GM12874 (cell line): ENCODE measurements at regions not wholly inside any gene's neighbourhood (a gene's known extent, or its start where the extent isn't known, plus 50 kb on each side); places are given as distances from the start of the nearest gene placed in this dataset.

Experiments used
- TF ChIP-seq, protein P1 (sequence below): IDR thresholded peaks from 2 replicates; pipeline ENCODE4 v1.5.1; 2011; ENCODE audit warnings: low read depth, mild to moderate bottlenecking, control low read depth, low read length, moderate library complexity; ENCODE audit not compliant: insufficient read depth

DNA sequence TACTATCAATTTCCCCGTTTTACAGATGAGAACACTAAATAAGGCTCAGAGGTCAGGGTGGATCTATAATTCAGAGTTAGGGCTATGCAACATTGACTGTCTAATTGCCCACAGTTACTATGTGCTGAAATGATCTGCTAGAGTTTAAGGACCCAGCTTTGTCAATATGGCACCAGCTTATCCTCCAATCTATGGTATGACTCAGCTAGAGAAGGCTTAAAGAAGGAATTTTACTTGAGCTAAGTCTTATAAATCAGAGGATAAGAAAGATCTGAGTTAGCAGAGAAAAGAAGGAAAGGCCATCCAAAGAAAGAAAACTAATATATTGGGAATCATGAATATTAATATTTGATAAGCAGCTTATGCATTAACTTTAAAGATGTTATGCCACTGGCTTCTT lies 78.1 kb downstream of the ASB9 start:
- TF ChIP-seq, protein P1, sequence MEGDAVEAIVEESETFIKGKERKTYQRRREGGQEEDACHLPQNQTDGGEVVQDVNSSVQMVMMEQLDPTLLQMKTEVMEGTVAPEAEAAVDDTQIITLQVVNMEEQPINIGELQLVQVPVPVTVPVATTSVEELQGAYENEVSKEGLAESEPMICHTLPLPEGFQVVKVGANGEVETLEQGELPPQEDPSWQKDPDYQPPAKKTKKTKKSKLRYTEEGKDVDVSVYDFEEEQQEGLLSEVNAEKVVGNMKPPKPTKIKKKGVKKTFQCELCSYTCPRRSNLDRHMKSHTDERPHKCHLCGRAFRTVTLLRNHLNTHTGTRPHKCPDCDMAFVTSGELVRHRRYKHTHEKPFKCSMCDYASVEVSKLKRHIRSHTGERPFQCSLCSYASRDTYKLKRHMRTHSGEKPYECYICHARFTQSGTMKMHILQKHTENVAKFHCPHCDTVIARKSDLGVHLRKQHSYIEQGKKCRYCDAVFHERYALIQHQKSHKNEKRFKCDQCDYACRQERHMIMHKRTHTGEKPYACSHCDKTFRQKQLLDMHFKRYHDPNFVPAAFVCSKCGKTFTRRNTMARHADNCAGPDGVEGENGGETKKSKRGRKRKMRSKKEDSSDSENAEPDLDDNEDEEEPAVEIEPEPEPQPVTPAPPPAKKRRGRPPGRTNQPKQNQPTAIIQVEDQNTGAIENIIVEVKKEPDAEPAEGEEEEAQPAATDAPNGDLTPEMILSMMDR: no peak

DNA sequence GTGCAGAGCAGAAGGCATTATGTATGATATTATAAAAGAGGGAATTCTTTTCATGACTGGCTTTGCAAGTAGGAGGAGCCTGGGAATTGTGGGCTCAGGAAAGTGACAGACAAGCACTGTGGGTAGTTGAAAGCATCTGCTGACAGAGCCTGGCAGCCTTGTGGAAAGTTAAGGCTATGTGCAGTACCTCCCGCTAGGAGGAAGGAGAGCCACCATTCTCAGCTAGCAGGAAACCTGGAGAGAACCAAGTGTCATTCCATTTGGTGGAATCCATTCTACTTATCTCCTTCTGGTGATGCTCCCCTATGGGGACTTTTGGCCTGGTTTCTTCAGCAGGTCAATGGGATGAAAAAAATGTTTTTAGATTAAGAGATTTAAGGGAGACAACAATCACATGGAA lies 81.8 kb downstream of the ASB9 start:
- TF ChIP-seq, protein P1: no peak

DNA sequence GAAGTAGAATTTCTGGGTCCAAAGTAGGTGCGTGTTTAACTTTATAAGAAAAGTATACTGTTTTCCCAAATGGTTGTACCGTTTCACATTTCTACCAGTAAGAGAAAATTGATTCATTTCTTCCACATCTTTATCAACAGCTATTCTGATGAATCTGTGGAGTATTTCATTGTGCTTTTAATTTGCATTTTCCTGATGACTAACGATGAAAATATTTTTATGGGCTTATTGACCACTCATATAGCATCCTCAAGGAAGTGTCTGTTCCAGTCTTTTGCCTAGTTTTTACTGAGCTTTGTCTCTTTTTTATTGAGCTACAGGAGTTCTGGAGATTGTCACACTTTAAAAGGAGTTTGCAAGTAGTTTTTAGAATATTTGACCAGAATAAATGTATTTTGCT lies 92.6 kb downstream of the ASB9 start:
- TF ChIP-seq, protein P1: no peak

DNA sequence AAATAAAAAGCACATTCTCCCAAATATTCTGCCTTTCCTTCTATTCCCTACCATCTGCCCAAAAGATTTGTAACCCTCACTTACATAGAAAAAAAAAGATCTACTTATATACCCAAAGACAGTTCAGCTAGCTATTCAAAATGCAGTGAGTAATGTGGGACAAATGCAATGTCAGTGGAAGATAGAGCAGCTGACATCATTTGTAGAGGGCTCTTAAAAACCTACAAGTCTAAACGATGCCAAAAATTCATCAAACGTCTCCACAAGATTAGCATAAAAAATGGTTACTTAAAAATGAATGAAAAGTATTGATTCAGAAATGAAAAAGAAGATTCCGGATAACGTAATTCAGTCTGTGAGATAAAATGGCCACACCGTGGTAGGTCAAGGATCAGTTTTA lies 96.5 kb downstream of the ASB9 start:
- TF ChIP-seq, protein P1: no peak

DNA sequence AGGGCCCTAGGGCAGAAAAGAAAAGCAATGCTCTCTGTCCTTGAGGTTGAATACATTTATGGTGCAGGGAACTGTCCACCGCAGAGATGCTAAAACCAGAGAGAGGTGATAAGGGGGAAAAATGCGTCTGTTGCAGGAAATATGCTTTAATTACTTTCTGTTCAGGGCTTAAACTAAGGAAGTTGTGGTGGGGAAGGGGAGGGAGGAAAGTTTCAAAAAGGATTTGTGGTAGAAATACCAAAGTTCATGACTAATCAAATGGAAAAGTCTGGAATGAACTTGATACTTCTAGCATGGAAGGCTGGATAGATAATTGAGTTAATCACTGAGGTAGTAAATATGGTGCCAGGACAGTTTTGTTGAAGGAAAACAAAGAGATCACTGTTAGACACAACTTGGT lies 99.0 kb downstream of the ASB9 start:
- TF ChIP-seq, protein P1: no peak

DNA sequence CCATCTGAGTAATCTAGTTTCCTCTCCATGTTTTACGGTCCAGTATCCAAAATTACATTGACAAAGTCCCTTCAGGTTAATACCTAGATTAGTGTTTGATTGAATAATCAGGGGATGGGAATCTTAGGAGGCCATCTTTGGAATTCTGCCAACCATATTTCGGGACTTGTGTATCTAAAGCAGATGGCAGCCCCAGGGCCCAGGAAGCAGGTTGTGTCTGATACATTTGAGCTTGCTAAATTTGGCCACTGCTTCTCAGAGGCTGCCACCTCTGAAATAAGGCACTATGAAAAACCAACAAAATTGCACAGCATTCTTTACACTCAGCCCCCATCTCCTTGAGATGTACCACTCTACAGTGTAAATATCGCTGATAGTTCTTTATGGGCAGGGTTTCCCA lies 102.1 kb downstream of the ASB9 start:
- TF ChIP-seq, protein P1: no peak

DNA sequence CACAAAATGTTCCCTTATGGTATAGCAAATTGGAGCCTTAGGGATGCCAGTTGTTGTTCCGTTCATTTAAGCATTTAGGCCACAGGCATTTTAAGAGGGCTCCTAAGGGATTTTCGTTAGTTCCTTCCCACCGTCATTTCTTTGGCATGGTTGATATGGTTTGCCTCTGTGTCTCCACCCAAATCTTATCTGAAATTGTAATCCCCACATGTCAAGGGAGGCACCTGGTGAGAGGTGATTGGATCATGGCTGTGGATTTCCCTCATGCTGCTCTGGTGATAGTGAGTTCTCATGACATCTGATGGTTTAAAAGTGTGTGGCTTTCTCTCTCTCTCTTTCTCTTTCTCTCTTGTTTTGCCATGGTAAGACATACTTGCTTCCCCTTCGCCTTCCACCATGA lies 104.1 kb downstream of the ASB9 start:
- TF ChIP-seq, protein P1: no peak

DNA sequence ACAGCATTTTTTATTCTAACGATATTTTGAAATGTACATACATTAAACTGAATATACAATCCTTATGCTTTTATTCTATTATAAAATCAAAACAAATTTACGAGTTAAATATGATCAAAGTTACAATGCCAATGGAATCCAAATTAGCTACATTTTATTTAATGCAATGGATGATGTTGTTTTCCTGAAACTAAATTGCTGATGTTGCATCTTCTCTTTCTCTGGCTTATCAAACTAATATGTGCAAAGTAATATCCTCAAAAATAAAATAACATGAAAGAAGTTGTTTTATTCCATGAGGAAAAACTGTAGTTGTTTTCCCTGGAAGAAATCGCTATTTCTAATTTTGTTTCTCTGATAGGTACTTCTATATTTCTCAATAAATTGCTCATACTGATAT lies 106.8 kb downstream of the ASB9 start:
- TF ChIP-seq, protein P1: no peak
